GM13976 (cell line): ENCODE measurements at regions not wholly inside any gene's neighbourhood (a gene's known extent, or its start where the extent isn't known, plus 50 kb on each side); places are given as distances from the start of the nearest gene placed in this dataset.

ENCODE experiments used
- DNase-seq: peaks from one replicate; pipeline ENCODE4 v3.0.0; 2012; ENCODE audit warnings: low spot score
- in situ Hi-C: fragments of 300-500 bp; cut with MboI; formaldehyde crosslinking; loops from one replicate; pipeline ENCODE4 v1.12.0; 2022; ENCODE audit warnings: low sequenced_read_pairs, mixed read lengths, inconsistent platforms; ENCODE audit not compliant: unreplicated experiment
- TF ChIP-seq, protein P1 (sequence below): IDR thresholded peaks from 2 replicates; pipeline ENCODE4 v1.5.1; 2012; ENCODE audit warnings: borderline replicate concordance, mild to moderate bottlenecking; ENCODE audit not compliant: insufficient read depth; ENCODE audit errors: extremely low read depth, missing control alignments, control extremely low read depth

DNA sequence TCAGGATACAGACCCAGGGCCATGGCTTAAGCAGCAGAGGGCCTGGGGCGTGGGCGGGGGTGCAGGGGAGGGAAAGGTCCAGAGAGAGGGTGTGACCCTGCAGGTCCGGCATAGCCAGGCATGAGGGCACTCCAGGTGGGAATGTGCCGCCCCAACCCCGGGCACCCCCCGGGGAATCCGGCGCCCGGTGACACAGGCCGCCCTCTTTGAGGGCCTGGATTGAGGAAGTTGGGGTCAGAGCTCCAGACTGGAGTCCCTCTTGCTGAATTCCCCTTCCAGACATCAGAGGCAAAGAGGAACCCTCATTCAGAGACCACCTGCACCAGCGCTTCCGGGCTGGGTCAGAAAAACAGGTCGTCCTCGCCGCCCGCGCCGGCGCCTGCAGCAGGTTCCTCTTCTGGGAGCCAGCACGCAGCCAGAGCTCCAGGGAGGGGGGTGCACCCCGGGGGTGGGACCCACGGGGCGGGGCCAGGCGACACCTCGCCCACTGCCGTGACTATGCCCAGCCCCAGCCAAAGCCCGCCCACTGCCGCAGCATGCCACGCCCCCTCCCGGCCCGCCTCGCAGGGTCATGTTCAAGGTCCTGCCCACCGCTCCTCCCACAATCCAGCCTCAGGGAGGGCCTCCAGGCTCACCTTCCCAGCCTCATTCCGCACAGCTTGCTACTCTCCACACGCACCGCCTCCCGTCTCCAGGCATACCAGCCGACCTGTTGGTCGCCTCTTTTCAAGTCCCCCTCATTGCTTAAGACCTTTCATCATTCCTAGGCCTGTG lies 98.3 kb upstream of the ID2 start:
- DNase-seq = peak; percentile 98
- in situ Hi-C loops = no loop called here
- TF ChIP-seq, protein P1, sequence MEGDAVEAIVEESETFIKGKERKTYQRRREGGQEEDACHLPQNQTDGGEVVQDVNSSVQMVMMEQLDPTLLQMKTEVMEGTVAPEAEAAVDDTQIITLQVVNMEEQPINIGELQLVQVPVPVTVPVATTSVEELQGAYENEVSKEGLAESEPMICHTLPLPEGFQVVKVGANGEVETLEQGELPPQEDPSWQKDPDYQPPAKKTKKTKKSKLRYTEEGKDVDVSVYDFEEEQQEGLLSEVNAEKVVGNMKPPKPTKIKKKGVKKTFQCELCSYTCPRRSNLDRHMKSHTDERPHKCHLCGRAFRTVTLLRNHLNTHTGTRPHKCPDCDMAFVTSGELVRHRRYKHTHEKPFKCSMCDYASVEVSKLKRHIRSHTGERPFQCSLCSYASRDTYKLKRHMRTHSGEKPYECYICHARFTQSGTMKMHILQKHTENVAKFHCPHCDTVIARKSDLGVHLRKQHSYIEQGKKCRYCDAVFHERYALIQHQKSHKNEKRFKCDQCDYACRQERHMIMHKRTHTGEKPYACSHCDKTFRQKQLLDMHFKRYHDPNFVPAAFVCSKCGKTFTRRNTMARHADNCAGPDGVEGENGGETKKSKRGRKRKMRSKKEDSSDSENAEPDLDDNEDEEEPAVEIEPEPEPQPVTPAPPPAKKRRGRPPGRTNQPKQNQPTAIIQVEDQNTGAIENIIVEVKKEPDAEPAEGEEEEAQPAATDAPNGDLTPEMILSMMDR = no peak

- in situ Hi-C loops = no loop called here
- TF ChIP-seq, protein P1 = no peak
- DNase-seq = no peak
Observed at GRCh38 chr2:8584174-8585066, 97.4 kb upstream of the ID2 start.

- TF ChIP-seq, protein P1 = no peak
- in situ Hi-C loops = no loop called here
- no peak for DNase-seq
Observed at GRCh38 chr2:8586457-8587051, 95.3 kb upstream of the ID2 start.

- TF ChIP-seq, protein P1 = no peak
- in situ Hi-C loops = no loop called here
- DNase-seq = no peak
Observed at GRCh38 chr2:8587251-8587791, 94.5 kb upstream of the ID2 start.

DNA sequence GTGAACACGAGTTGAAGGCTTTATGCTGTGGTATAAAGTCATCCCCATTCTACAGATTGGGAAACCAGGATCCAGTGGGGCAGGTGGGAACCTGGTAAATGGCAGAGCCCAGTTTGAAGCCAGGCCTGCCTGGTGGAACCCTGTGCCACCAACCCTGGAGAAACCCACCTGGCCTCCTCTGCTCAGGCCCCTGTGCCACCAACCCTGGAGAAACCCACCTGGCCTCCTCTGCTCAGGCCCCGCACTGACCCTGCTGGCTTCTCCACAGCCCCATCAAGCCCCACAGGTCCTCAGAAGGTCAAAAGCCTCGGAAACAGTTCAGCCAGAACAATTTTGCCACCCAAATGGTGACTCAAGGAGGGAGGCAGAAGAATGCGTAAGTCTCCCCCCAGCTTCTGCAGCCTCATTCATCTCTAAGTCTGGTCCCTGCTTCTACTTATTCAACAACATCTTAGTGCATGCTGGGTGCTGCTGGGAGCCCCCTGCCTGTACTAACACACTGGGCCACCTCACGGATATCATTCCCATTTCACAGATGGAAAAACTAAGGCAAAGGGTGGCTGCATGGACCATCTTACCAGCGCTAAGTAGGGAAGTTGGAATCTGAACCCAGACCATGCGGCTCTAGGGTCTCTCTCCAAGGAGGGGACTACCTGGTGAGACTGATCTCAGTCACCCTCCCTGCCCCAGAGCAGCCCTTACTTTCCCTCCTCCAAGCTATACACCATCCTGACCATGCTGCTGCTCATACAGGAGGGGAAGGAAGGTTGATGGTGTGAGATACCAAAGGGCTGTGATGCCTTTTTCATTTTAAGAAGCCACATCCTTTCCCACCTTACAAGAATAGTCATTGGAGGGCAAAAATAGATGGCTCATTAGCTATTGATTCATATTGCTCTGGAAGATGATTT lies 93.7 kb upstream of the ID2 start:
- TF ChIP-seq, protein P1 = no peak
- in situ Hi-C loops = no loop called here
- no peak for DNase-seq
